ENCODE measurements at regions not wholly inside any gene's neighbourhood (a gene's known extent, or its start where the extent isn't known, plus 50 kb on each side); places are given as distances from the start of the nearest gene placed in this dataset.

DNA sequence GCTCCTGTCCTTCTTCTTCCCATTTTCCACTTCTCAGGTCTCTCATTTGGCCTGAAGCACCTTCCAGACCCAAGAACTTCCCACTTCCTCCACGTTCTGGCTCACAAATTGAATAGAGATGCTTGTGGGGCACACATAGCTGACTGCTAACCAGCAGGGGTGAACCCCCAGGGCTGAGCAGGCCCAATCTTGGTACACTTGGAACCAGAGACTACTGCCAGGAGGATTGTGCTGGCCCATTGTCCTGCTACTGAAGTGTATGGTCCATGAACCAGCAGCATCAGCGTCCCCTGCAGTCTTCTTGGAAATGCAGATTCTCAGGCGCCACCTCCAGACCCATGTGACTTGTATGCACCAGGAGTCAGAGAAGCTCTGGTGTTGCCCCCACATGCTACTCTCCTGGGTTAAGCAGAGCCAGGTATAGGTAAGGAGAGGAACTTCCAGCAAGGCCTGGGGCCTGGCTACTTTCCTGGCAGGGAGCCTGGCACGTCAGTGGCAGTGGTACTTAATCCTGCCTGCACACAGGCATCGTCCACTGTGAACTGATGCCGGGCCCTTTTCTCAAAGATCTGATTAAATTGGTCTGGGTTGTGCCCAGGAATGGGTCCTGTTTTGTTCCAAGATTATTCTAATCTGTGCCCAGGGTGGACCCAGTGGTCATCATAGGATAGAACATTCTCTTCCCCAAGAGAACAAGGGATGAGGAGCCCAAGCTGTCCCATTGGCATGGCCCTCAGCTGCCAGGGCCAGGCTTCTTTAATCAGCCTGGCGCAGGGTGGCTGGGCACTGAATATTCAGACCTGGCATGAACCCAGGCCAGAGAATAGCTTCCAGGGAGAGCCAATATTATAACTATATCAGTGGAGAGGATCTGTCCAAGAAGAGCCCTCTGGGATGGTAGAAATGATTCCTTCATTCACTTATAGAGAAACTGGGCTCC lies 248.7 kb downstream of the SOX11 start:
- Histone ChIP-seq H3K36me3 (ENCODE audit: low read depth) (no peaks in the 10 kb centered on the region), H3K4me1 (ENCODE audit: insufficient read depth, poor library complexity, severe bottlenecking) (no peaks in the 10 kb centered on the region), H3K27ac (ENCODE audit: poor library complexity, severe bottlenecking) (no peak overlapping the region), H3K27me3 (ENCODE audit: insufficient read depth, poor library complexity, severe bottlenecking) (no peaks in the 10 kb centered on the region), H3K9me3 (ENCODE audit: severe bottlenecking) (peaks cover 2% of the 10 kb centered on the region), H3K4me3 (ENCODE audit: severe bottlenecking) (no peak overlapping the region)
- DNase-seq (ENCODE audit: low spot score) (no peak), ATAC-seq (ENCODE audit: low read depth) (no peak)
- no peak for TF ChIP-seq CTCF (IDR thresholded peaks at IDR 0.05; ENCODE audit: poor library complexity, severe bottlenecking)

DNA sequence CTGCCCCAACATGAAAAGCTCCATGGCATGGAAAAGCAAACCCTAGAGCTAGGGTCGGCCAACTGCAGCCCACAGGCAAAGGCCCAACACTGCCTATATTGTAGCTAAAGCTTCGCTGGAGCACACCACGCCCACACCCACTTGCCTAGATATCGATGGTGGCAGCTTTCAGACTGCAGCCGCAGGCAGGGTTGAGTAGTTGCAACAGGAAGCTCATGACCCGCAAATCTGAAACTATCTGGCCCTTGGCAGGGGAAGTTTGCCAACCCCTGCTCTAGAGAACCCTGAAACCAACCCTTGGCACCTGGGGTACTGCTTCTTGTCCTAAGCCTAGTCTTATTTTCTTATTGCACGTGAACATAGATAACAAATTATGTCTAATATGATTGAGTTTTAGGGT lies 250.0 kb downstream of the SOX11 start:
- Histone ChIP-seq H3K27me3 (ENCODE audit: insufficient read depth, poor library complexity, severe bottlenecking) (no peaks in the 10 kb centered on the region), H3K4me1 (ENCODE audit: insufficient read depth, poor library complexity, severe bottlenecking) (no peaks in the 10 kb centered on the region), H3K9me3 (ENCODE audit: severe bottlenecking) (peaks cover 2% of the 10 kb centered on the region), H3K27ac (ENCODE audit: poor library complexity, severe bottlenecking) (no peak overlapping the region), H3K4me3 (ENCODE audit: severe bottlenecking) (no peak overlapping the region), H3K36me3 (ENCODE audit: low read depth) (no peaks in the 10 kb centered on the region)
- TF ChIP-seq CTCF (IDR thresholded peaks at IDR 0.05; ENCODE audit: poor library complexity, severe bottlenecking) = no peak
- ATAC-seq (ENCODE audit: low read depth) (no peak), DNase-seq (ENCODE audit: low spot score) (no peak)

- Histone ChIP-seq H3K9me3 (ENCODE audit: severe bottlenecking) (no peaks in the 10 kb centered on the region), H3K27me3 (ENCODE audit: insufficient read depth, poor library complexity, severe bottlenecking) (no peaks in the 10 kb centered on the region), H3K4me1 (ENCODE audit: insufficient read depth, poor library complexity, severe bottlenecking) (no peaks in the 10 kb centered on the region), H3K27ac (ENCODE audit: poor library complexity, severe bottlenecking) (no peak overlapping the region), H3K4me3 (ENCODE audit: severe bottlenecking) (no peak overlapping the region), H3K36me3 (ENCODE audit: low read depth) (no peaks in the 10 kb centered on the region)
- DNase-seq (ENCODE audit: low spot score) (no peak), ATAC-seq (ENCODE audit: low read depth) (no peak)
- no peak for TF ChIP-seq CTCF (IDR thresholded peaks at IDR 0.05; ENCODE audit: poor library complexity, severe bottlenecking)
Observed at GRCh38 chr2:5945742-5946141, 253.6 kb downstream of the SOX11 start.

DNA sequence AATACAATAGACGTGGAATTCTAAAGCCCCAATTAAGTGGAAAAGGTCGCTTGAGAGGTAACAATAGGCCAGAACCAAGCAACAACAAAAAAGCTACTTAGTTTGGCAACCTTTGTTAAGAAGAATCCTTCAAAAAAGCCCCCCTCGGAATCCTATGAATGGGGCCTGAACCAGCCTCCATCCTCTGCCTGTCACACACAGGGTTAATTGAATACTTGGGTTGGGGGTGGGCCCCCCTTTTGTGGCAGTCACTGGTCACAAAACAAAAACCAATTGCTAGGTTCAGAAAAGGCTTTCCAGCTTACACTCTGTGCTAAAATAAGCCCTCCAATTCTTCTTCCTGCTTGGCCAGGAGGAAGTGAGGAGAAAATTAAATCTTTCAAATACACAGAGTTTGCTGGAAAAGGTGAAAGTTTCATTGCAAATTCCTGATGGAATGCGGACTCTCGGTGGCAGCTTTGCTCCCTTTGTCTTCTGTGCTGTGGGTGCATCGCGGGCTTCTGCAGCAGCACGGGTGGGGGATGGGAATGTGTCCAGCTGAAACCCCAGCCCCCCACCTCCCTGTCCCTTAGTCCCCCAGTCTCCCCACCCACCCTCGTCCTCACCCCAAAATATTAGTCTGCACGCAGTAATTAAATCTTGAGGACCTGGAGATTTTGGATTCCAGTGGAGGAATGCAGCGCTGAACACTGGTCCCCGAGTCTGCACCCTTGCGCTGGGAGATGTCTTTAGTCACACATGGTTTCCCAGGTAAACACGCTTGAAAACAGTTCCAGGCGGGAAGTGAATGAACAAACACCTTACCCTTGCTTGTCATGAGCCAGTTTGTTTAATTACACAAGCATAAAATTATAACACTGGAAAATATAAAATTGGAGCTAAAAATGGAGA lies 254.3 kb downstream of the SOX11 start:
- Histone ChIP-seq H3K9me3 (ENCODE audit: severe bottlenecking) (no peaks in the 10 kb centered on the region), H3K4me3 (ENCODE audit: severe bottlenecking) (no peak overlapping the region), H3K4me1 (ENCODE audit: insufficient read depth, poor library complexity, severe bottlenecking) (no peaks in the 10 kb centered on the region), H3K36me3 (ENCODE audit: low read depth) (no peaks in the 10 kb centered on the region), H3K27ac (ENCODE audit: poor library complexity, severe bottlenecking) (no peak overlapping the region), H3K27me3 (ENCODE audit: insufficient read depth, poor library complexity, severe bottlenecking) (no peaks in the 10 kb centered on the region)
- DNase-seq (ENCODE audit: low spot score) (no peak), ATAC-seq (ENCODE audit: low read depth) (no peak)
- TF ChIP-seq CTCF (IDR thresholded peaks at IDR 0.05; ENCODE audit: poor library complexity, severe bottlenecking) = no peak

All from RWPE2 (cell line).